Right lobe of liver (tissue), 4 donors: ENCODE measurements at regions not wholly inside any gene's neighbourhood (a gene's known extent, or its start where the extent isn't known, plus 50 kb on each side); places are given as distances from the start of the nearest gene placed in this dataset.
"Not testable (repeated sequence)": the region's sequence is repeated elsewhere in the genome, so short reads cannot be mapped to it uniquely, and the experiment has no call there.

Experiments
- CTCF ChIP-seq, 4 donors: fragments of 200-600 bp in 3 of 4; fragments of 450-650 bp in 1 of 4; IDR thresholded peaks; one replicate each; pipeline versions ENCODE4 v1.5.1 to v1.8.0; 2016 to 2022; ENCODE audit warnings: antibody characterized with exemption in 4 of 4, mild to moderate bottlenecking in 2 of 4
- POLR2A ChIP-seq: fragments of 450-650 bp; IDR thresholded peaks from one replicate; pipeline ENCODE4 v1.6.1; 2017; ENCODE audit warnings: antibody characterized with exemption, mild to moderate bottlenecking
- donor health status: DM: no; HTN: no; CAD: no.
- donor health status: DM: no; HTN: no; CAD: no.
- donor health status: DM: no; HTN: yes; CAD: no.

GRCh38 chr5:27095761-27096160 lies 57.4 kb upstream of the CDH9 start:
- not testable (repeated sequence) for TF ChIP-seq CTCF (IDR thresholded peaks at IDR 0.05); POLR2A
